ENCODE measurements at regions not wholly inside any gene's neighbourhood (a gene's known extent, or its start where the extent isn't known, plus 50 kb on each side); places are given as distances from the start of the nearest gene placed in this dataset.

GRCh38 chr1:213582976-213583567 is 404.7 kb upstream of the PROX1 start:
- no peaks in the 10 kb centered on the region for H3K79me2 ChIP-seq (ENCODE audit: insufficient read depth, low read depth)
- no peak overlapping the region for H2AFZ ChIP-seq (ENCODE audit: low read depth)
- H3K4me2 ChIP-seq: no peak overlapping the region
- H3K36me3 ChIP-seq (ENCODE audit: insufficient read depth): no peaks in the 10 kb centered on the region
- H3K4me1 ChIP-seq (ENCODE audit: low read depth, poor library complexity, severe bottlenecking): no peaks in the 10 kb centered on the region
- H3K4me3 ChIP-seq (IDR thresholded peaks at IDR 0.05; ENCODE audit: insufficient read depth, low read depth, low read length): no peak overlapping the region
- no peaks in the 10 kb centered on the region for H4K20me1 ChIP-seq (ENCODE audit: insufficient read depth)
- no peak overlapping the region for H3K27ac ChIP-seq
- H3K9ac ChIP-seq: no peak overlapping the region
- no peak for TF ChIP-seq CTCF (conservative IDR thresholded peaks at IDR 0.05; ENCODE audit: low read depth, low read length)
- H3K27me3 ChIP-seq (ENCODE audit: insufficient read depth, low read depth): no peaks in the 10 kb centered on the region

- no peak overlapping the region for H3K4me3 ChIP-seq (IDR thresholded peaks at IDR 0.05; ENCODE audit: insufficient read depth, low read depth, low read length)
- H2AFZ ChIP-seq (ENCODE audit: low read depth): no peak overlapping the region
- no peak overlapping the region for H3K4me2 ChIP-seq
- no peaks in the 10 kb centered on the region for H3K36me3 ChIP-seq (ENCODE audit: insufficient read depth)
- TF ChIP-seq CTCF (conservative IDR thresholded peaks at IDR 0.05; ENCODE audit: low read depth, low read length): no peak
- H3K4me1 ChIP-seq (ENCODE audit: low read depth, poor library complexity, severe bottlenecking): no peaks in the 10 kb centered on the region
- H3K79me2 ChIP-seq (ENCODE audit: insufficient read depth, low read depth): no peaks in the 10 kb centered on the region
- H3K27me3 ChIP-seq (ENCODE audit: insufficient read depth, low read depth): no peaks in the 10 kb centered on the region
- H3K27ac ChIP-seq: no peak overlapping the region
- no peaks in the 10 kb centered on the region for H4K20me1 ChIP-seq (ENCODE audit: insufficient read depth)
- no peak overlapping the region for H3K9ac ChIP-seq
Observed at GRCh38 chr1:213584272-213584671, 403.5 kb upstream of the PROX1 start.

GRCh38 chr1:213585402-213585801 is 402.4 kb upstream of the PROX1 start:
- Histone ChIP-seq H2AFZ (ENCODE audit: low read depth) (no peak overlapping the region), H3K79me2 (ENCODE audit: insufficient read depth, low read depth) (no peaks in the 10 kb centered on the region), H3K27me3 (ENCODE audit: insufficient read depth, low read depth) (no peaks in the 10 kb centered on the region), H3K4me3 (IDR thresholded peaks at IDR 0.05; ENCODE audit: insufficient read depth, low read depth, low read length) (no peak overlapping the region), H3K9ac (no peak overlapping the region), H3K36me3 (ENCODE audit: insufficient read depth) (no peaks in the 10 kb centered on the region), H3K27ac (no peak overlapping the region), H3K4me2 (no peak overlapping the region), H4K20me1 (ENCODE audit: insufficient read depth) (no peaks in the 10 kb centered on the region), H3K4me1 (ENCODE audit: low read depth, poor library complexity, severe bottlenecking) (no peaks in the 10 kb centered on the region)
- TF ChIP-seq CTCF (conservative IDR thresholded peaks at IDR 0.05; ENCODE audit: low read depth, low read length): no peak

- no peaks in the 10 kb centered on the region for H3K27me3 ChIP-seq (ENCODE audit: insufficient read depth, low read depth)
- H3K79me2 ChIP-seq (ENCODE audit: insufficient read depth, low read depth): no peaks in the 10 kb centered on the region
- no peak for TF ChIP-seq CTCF (conservative IDR thresholded peaks at IDR 0.05; ENCODE audit: low read depth, low read length)
- no peaks in the 10 kb centered on the region for H3K36me3 ChIP-seq (ENCODE audit: insufficient read depth)
- H3K9ac ChIP-seq: no peak overlapping the region
- no peaks in the 10 kb centered on the region for H4K20me1 ChIP-seq (ENCODE audit: insufficient read depth)
- H2AFZ ChIP-seq (ENCODE audit: low read depth): no peak overlapping the region
- H3K4me1 ChIP-seq (ENCODE audit: low read depth, poor library complexity, severe bottlenecking): no peaks in the 10 kb centered on the region
- no peak overlapping the region for H3K27ac ChIP-seq
- no peak overlapping the region for H3K4me2 ChIP-seq
- H3K4me3 ChIP-seq (IDR thresholded peaks at IDR 0.05; ENCODE audit: insufficient read depth, low read depth, low read length): no peak overlapping the region
Observed at GRCh38 chr1:213585959-213586586, 401.7 kb upstream of the PROX1 start.

Measured in KMS-11 (cell line).